ENCODE measurements at regions not wholly inside any gene's neighbourhood (a gene's known extent, or its start where the extent isn't known, plus 50 kb on each side); places are given as distances from the start of the nearest gene placed in this dataset.
"Not testable (repeated sequence)": the region's sequence is repeated elsewhere in the genome, so short reads cannot be mapped to it uniquely, and the experiment has no call there.

DNA sequence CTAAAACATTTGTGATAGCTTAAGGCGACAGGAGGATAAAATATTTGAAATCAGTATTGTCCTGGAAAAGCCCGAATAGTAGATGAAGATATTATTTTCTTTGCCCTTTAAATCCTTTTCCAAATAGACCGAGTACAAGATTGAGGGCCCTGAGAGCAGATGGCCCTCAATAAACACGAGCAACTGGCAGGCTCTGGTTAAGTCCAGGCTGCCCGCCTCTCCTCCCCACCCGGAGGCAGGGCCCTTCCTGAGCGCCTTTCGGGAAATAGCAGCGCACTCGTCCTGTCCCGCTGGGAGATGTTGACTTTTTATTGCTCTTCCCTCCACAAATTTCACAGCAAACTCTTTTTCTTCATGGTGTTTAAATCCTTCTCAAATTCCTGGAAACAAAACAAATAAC is 50.8 kb upstream of the MAX start:
- intact Hi-C loops (cut with DNase I): no loop called here
- DNase-seq (peak; percentile 30), ATAC-seq (no peak)

- intact Hi-C loops (cut with DNase I): no loop called here
- ATAC-seq (peak; percentile 92 to 93), DNase-seq (peak; percentile 40)
These were observed 54.5 kb upstream of the MAX start for GRCh38 chr14:65156568-65157366.

GRCh38 chr14:65159281-65160062 is 57.2 kb upstream of the MAX start:
- intact Hi-C loops (cut with DNase I): loop anchor here (5.0 to 10.0 kb wide), 4 partner anchors 253 to 798 kb away; partner anchors contain the start of gene FUT8 (in 1 of the 2)
- no peak for ATAC-seq
- DNase-seq: no peak

DNA sequence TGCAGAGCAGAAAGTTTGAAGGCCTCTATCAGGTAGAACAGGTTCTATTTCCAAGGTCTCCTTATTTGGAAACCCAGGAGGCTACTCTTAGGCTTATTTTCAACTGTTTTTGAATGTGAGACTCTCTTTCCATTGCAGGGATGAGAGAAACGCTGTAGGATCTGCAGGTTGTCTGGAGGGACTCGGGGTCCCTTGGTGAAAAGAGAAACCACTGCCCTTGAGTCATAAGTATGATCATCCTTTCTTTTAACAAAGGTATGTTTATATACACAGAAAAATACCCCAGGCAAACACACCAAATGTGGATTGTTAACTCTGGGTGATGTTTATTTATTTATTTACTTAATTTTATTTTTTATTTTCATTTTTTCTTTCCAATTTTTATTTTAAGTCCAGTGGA is 57.8 kb upstream of the MAX start:
- no peak for ATAC-seq
- intact Hi-C loops (cut with DNase I): loop anchor here (5.0 to 10.0 kb wide), 4 partner anchors 252 to 797 kb away; partner anchors contain the start of gene FUT8 (in 1 of the 2)
- DNase-seq: no peak

GRCh38 chr14:65162031-65162430 is 59.7 kb upstream of the MAX start:
- ATAC-seq: no peak
- intact Hi-C loops (cut with DNase I): loop anchor here (5.0 to 10.0 kb wide), 4 partner anchors 250 to 795 kb away; partner anchors contain the start of gene FUT8 (in 1 of the 2)
- DNase-seq: no peak

DNA sequence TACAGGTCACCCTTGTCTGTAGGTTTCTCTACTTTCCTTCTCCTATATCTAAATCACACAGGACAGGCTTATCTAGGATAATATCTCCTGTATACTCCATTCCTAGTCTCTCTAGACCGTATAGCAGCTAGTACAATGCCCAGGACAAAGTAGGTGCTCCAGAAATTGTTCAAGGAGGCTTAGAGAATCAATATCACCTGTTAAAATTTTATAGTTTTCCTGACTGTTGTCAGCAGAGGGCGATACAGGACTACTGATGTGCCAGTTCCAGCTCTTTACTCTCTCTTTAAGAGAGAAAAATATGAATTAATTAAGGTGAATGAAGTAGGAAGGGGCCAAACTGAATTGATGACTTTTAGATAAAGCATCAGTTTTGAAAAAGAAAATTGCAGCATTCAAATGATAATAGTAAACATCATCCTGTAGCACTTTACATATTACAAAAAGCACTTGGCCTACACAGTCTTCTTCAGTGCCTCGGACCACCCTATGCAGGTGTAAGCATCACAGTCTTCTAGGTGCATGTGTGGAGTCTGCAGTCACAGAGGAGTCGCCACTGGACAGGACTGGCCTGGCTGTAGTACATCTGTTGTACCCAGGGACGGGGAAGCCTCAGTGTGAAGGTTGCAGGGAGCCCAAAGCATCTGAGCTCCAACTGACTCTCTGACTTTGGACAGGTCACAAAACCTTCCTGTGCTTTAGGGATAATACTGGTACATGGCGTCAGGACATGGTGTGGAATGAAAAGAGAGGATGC is 61.9 kb upstream of the MAX start:
- peak; percentile 47 to 52 for ATAC-seq
- intact Hi-C loops (cut with DNase I): loop anchor here (2.0 to 10.0 kb wide), 5 partner anchors 248 to 793 kb away; partner anchors contain the start of gene FUT8 (in 1 of the 2)
- no peak for DNase-seq

DNA sequence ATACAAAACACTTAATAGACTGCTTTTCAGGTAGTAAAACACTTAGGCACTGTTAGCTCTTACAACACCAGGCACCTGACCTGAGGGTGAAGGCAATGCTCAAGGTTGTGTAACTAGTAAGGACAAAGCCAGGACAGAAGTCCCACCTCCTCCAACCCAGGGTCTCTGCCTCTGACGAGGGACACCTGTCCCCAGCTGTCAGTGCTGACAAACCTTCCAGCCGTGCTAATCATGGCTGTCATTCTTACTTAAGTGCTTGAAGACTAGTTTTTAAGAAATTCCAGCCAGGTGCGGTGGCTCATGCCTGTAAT is 62.5 kb upstream of the MAX start:
- DNase-seq (no peak), ATAC-seq (no peak)
- intact Hi-C loops (cut with DNase I): loop anchor here (2.0 to 10.0 kb wide), 6 partner anchors 248 to 908 kb away; partner anchors contain the start of gene FUT8 (in 1 of the 2)

- ATAC-seq (no peak), DNase-seq (no peak)
- intact Hi-C loops (cut with DNase I): loop anchor here (5.0 to 10.0 kb wide), 2 partner anchors 788 to 905 kb away; no protein-coding TSS in a partner anchor
These were observed 64.8 kb upstream of the MAX start for GRCh38 chr14:65167072-65167645.

DNA sequence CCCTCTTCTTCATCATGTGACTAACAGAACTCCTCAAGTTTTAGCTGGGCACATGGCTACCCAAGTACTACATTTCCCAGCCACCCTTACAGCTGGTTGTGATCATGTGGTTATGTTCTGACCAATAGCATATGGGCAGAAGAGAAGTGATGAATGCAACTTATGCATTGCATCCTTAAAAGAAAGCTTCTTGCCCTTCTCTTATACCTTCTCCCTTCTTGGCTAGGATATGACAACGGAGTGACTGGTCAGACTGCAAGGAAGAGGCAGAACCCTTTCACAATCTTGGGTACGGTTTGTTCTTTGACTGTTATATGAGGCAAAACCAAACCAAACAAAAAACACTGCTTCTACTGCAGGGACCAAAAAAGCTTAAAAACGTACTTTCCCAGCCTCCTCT is 66.5 kb upstream of the MAX start:
- intact Hi-C loops (cut with DNase I): loop anchor here (5.0 to 10.0 kb wide), 2 partner anchors 786 to 903 kb away; no protein-coding TSS in a partner anchor

GRCh38 chr14:65169351-65169750 is 67.0 kb upstream of the MAX start:
- no peak for DNase-seq
- ATAC-seq: peak in 1 of 2 donors; percentile 78
- intact Hi-C loops (cut with DNase I): loop anchor here (5.0 to 10.0 kb wide), 2 partner anchors 785 to 903 kb away; no protein-coding TSS in a partner anchor

More for the DNA sequence above, 66.5 kb upstream of the MAX start:
- DNase-seq: no peak
- peak; percentile 40 to 44 for ATAC-seq

GRCh38 chr14:65170318-65170717 is 68.0 kb upstream of the MAX start:
- DNase-seq (no peak), ATAC-seq (no peak)
- intact Hi-C loops (cut with DNase I): no loop called here

GRCh38 chr14:65170768-65171507 is 68.6 kb upstream of the MAX start:
- DNase-seq (peak; percentile 27), ATAC-seq (peak; percentile 27 to 81)
- intact Hi-C loops (cut with DNase I): no loop called here

- DNase-seq: no peak
- intact Hi-C loops (cut with DNase I): no loop called here
- no peak for ATAC-seq
These were observed 71.8 kb upstream of the MAX start for GRCh38 chr14:65173973-65174693.

DNA sequence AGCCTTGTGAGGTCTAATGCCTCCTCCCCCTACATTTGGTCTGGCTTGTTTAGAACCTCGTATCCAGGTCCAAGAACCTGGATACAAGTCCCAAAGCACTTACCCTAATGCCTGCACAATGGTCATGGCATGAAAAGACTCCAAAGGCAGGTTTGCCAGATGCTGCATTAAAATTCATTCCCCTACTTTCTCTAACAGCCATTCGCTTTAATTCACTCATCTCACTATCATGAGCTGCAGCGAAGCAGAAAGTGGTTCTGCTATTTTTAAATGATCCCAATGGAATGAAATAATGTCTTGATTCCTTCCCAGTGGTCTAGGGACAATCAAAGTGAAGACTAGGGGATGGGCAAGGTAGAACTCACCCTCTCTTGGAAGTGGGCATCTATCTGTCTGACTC is 72.5 kb upstream of the MAX start:
- intact Hi-C loops (cut with DNase I): no loop called here
- DNase-seq: no peak
- ATAC-seq: no peak

- DNase-seq (no peak), ATAC-seq (no peak)
- intact Hi-C loops (cut with DNase I): no loop called here
These were observed 75.2 kb upstream of the MAX start for GRCh38 chr14:65177551-65177950.

GRCh38 chr14:65179231-65179630 is 76.9 kb upstream of the MAX start:
- ATAC-seq; DNase-seq; intact Hi-C loops (cut with DNase I): not testable (repeated sequence)

GRCh38 chr14:65179918-65180724 is 77.8 kb upstream of the MAX start:
- intact Hi-C loops (cut with DNase I): no loop called here
- DNase-seq (peak; percentile 53), ATAC-seq (peak; percentile 86 to 94)

Measured in left cardiac atrium (tissue), 4 donors.